ENCODE measurements at regions not wholly inside any gene's neighbourhood (a gene's known extent, or its start where the extent isn't known, plus 50 kb on each side); places are given as distances from the start of the nearest gene placed in this dataset.

GRCh38 chr10:36280890-36281499 is 638.9 kb upstream of the FZD8 start:
- TF ChIP-seq CTCF (IDR thresholded peaks at IDR 0.05) (no peak), POLR2A (IDR thresholded peaks at IDR 0.05) (no peak)
